ENCODE measurements at regions not wholly inside any gene's neighbourhood (a gene's known extent, or its start where the extent isn't known, plus 50 kb on each side); places are given as distances from the start of the nearest gene placed in this dataset.

- TF ChIP-seq CTCF (IDR thresholded peaks at IDR 0.05; ENCODE audit: low read length) (no peak), EZH2 (optimal IDR thresholded peaks at IDR 0.05; ENCODE audit: low read depth, low read length) (no peak), EZH2phosphoT487 (IDR thresholded peaks at IDR 0.05; ENCODE audit: low read length) (no peak)
These were observed 2819.7 kb downstream of the PCDH9 start for GRCh38 chr13:64410276-64411053.

Measured in MM.1S (cell line).